Neural progenitor cell (in vitro differentiated cells): ENCODE measurements at regions not wholly inside any gene's neighbourhood (a gene's known extent, or its start where the extent isn't known, plus 50 kb on each side); places are given as distances from the start of the nearest gene placed in this dataset.
A peak's percentile ranks its signal among the peaks of the same experiment; 100 is the strongest.

Experiments used
- DNase-seq: peaks from one replicate; pipeline ENCODE4 v3.0.0-alpha.2; 2016; ENCODE audit warnings: low spot score
- H2AFZ ChIP-seq: fragments of 200-600 bp; sonication (generic); replicated peaks from 2 replicates; pipeline ENCODE4 v1.6.1; 2016; ENCODE audit warnings: antibody characterized with exemption
- H3F3A ChIP-seq: fragments of 200-600 bp; sonication (generic); 2 replicates; pipeline ENCODE4 v1.6.1; 2016; ENCODE audit warnings: antibody characterized with exemption, low read depth
- H3K27ac ChIP-seq: fragments of 200-600 bp; sonication (generic); 2 replicates; pipeline ENCODE4 v1.5.1; 2016; ENCODE audit warnings: mild to moderate bottlenecking
- H3K27me3 ChIP-seq: fragments of 200-600 bp; sonication (generic); 2 replicates; pipeline ENCODE4 v1.6.1; 2016; ENCODE audit warnings: mild to moderate bottlenecking, moderate library complexity
- H3K36me3 ChIP-seq: fragments of 200-600 bp; sonication (generic); 2 replicates; pipeline ENCODE4 v1.5.1; 2016
- H3K4me1 ChIP-seq: fragments of 200-600 bp; sonication (generic); 2 replicates; pipeline ENCODE4 v1.6.1; 2016; ENCODE audit warnings: mixed run types
- H3K4me2 ChIP-seq: fragments of 200-600 bp; sonication (generic); 2 replicates; pipeline ENCODE4 v1.6.1; 2016
- H3K4me3 ChIP-seq: fragments of 200-600 bp; sonication (generic); 2 replicates; pipeline ENCODE4 v1.5.1; 2016
- H3K79me2 ChIP-seq: fragments of 200-600 bp; sonication (generic); 2 replicates; pipeline ENCODE4 v1.6.1; 2016; ENCODE audit warnings: low read depth
- H3K9ac ChIP-seq: fragments of 200-600 bp; sonication (generic); 2 replicates; pipeline ENCODE4 v1.6.1; 2016
- H3K9me3 ChIP-seq: fragments of 200-600 bp; sonication (generic); 2 replicates; pipeline ENCODE4 v1.5.1; 2016; ENCODE audit warnings: low read depth
- H4K20me1 ChIP-seq: fragments of 200-600 bp; sonication (generic); 2 replicates; pipeline ENCODE4 v1.6.1; 2016; ENCODE audit warnings: low read depth
- H3K27ac Mint-ChIP-seq: 3 replicates; pipeline ENCODE4 v1.8.0; 2021; ENCODE audit warnings: mixed read lengths
- H3K27me3 Mint-ChIP-seq: 2 replicates; pipeline ENCODE4 v1.8.0; 2022; ENCODE audit warnings: low read depth, mild to moderate bottlenecking, inconsistent platforms, moderate library complexity, mixed read lengths; ENCODE audit not compliant: insufficient read depth
- H3K36me3 Mint-ChIP-seq: 3 replicates; pipeline ENCODE4 v1.8.0; 2021; ENCODE audit warnings: mixed read lengths
- H3K4me1 Mint-ChIP-seq: 3 replicates; pipeline ENCODE4 v1.8.0; 2021; ENCODE audit warnings: mixed read lengths
- H3K4me3 Mint-ChIP-seq: 3 replicates; pipeline ENCODE4 v1.8.0; 2021; ENCODE audit warnings: mild to moderate bottlenecking, moderate library complexity, mixed read lengths
- H3K9me3 Mint-ChIP-seq: 3 replicates; pipeline ENCODE4 v1.8.0; 2020; ENCODE audit warnings: mixed read lengths
- EZH2 ChIP-seq: fragments of 200-600 bp; sonication (generic); IDR thresholded peaks from 2 replicates; pipeline ENCODE4 v1.6.1; 2017; ENCODE audit warnings: antibody characterized with exemption, mild to moderate bottlenecking, moderate library complexity
- EZH2phosphoT487 ChIP-seq: fragments of 200-600 bp; sonication (generic); IDR thresholded peaks from 2 replicates; pipeline ENCODE4 v1.6.1; 2017; ENCODE audit warnings: antibody characterized with exemption
- TF ChIP-seq, protein P1 (sequence below): fragments of 200-600 bp; sonication (generic); IDR thresholded peaks from 2 replicates; pipeline ENCODE4 v1.5.1; 2017; ENCODE audit warnings: antibody characterized with exemption, mild to moderate bottlenecking

DNA sequence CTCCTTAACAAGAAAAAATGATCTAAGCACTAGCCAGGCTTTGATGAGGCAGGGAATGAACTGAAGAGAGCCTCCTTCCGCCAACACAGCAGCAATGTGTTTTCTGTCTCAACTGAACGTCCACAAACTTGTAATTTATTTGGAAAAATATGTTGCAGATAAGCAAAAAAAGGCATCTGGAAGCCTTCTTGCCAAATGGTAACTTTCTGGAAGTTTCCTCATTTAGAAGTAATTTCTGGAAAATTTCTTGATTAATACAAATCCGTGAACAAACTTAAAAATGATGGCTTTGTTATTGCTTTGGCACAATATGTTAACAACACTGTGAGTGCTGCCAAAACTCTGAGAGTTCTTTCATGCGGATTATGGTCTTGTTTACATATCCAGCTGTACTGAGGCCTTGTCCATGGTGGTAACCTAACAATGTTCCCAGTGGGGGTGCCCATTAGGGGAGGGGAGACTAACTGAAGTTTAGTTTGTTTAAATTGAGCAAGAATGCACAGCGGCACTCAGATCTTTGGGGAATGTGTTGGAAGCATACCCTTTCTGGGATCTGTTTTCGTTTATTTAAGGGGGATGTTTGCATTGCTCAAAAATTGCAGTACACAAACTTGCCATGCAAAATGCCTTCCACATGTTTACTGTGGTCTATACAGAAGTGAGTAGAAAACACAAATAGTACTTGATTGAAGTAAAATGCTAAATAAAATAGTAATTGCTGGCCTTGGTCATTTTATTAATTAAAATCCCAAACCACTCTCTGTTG is 334.7 kb downstream of the NR2F1-AS1 start:
- Mint-ChIP-seq H3K36me3 (no peaks in the 10 kb centered on the region), H3K9me3 (no peaks in the 10 kb centered on the region), H3K27ac (peak overlapping the region; percentile 93), H3K4me3 (peak overlapping the region; percentile 71), H3K27me3 (no peaks in the 10 kb centered on the region), H3K4me1 (peaks cover 63% of the 10 kb centered on the region)
- DNase-seq = peak; percentile 92
- Histone ChIP-seq H3K79me2 (no peaks in the 10 kb centered on the region), H3K27me3 (no peaks in the 10 kb centered on the region), H3K4me1 (peaks cover 63% of the 10 kb centered on the region), H4K20me1 (no peaks in the 10 kb centered on the region), H3K4me3 (no peak overlapping the region), H3K4me2 (peak overlapping the region; percentile 71), H2AFZ (no peak overlapping the region), H3K36me3 (no peaks in the 10 kb centered on the region), H3K9me3 (no peaks in the 10 kb centered on the region), H3K27ac (peak overlapping the region; percentile 19), H3K9ac (no peak overlapping the region), H3F3A (peaks cover 9% of the 10 kb centered on the region)
- TF ChIP-seq, protein P1, sequence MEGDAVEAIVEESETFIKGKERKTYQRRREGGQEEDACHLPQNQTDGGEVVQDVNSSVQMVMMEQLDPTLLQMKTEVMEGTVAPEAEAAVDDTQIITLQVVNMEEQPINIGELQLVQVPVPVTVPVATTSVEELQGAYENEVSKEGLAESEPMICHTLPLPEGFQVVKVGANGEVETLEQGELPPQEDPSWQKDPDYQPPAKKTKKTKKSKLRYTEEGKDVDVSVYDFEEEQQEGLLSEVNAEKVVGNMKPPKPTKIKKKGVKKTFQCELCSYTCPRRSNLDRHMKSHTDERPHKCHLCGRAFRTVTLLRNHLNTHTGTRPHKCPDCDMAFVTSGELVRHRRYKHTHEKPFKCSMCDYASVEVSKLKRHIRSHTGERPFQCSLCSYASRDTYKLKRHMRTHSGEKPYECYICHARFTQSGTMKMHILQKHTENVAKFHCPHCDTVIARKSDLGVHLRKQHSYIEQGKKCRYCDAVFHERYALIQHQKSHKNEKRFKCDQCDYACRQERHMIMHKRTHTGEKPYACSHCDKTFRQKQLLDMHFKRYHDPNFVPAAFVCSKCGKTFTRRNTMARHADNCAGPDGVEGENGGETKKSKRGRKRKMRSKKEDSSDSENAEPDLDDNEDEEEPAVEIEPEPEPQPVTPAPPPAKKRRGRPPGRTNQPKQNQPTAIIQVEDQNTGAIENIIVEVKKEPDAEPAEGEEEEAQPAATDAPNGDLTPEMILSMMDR = no peak
- TF ChIP-seq EZH2 (no peak), EZH2phosphoT487 (peak; percentile 54)

DNA sequence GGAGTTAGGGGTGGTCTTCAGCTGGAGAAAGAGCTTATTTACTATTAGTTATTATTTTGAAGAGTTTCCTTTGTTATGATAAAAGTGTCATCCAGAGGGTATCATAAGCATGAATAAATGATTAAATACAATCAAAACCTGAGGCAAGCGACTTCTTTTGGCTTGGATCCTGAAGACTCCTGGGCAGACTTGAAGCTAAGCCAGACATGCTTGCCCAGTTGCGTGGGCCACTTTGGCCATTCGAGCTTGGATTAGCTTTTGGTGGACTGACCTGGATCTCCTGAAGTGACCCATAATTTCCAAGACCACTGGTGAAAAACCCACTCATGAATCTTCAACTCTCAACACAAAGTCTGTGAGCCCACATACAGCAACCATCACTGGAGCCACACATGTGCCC is 335.8 kb downstream of the NR2F1-AS1 start:
- DNase-seq = no peak
- no peaks in the 10 kb centered on the region for H3K79me2 ChIP-seq
- no peak overlapping the region for H3K4me3 ChIP-seq
- no peaks in the 10 kb centered on the region for H4K20me1 ChIP-seq
- H3K27ac ChIP-seq = no peak overlapping the region
- Mint-ChIP-seq H3K27me3 (peaks cover 2% of the 10 kb centered on the region), H3K36me3 (no peaks in the 10 kb centered on the region), H3K4me1 (peaks cover 56% of the 10 kb centered on the region), H3K27ac (peak overlapping the region; percentile 35), H3K9me3 (no peaks in the 10 kb centered on the region), H3K4me3 (no peak overlapping the region)
- H3K9me3 ChIP-seq = no peaks in the 10 kb centered on the region
- no peak overlapping the region for H2AFZ ChIP-seq
- H3K4me2 ChIP-seq = no peak overlapping the region
- peaks cover 9% of the 10 kb centered on the region for H3F3A ChIP-seq
- no peak overlapping the region for H3K9ac ChIP-seq
- H3K36me3 ChIP-seq = no peaks in the 10 kb centered on the region
- no peaks in the 10 kb centered on the region for H3K27me3 ChIP-seq
- H3K4me1 ChIP-seq = peaks cover 63% of the 10 kb centered on the region
- TF ChIP-seq EZH2phosphoT487 = no peak
- TF ChIP-seq EZH2 = no peak
- TF ChIP-seq, protein P1 = no peak

DNA sequence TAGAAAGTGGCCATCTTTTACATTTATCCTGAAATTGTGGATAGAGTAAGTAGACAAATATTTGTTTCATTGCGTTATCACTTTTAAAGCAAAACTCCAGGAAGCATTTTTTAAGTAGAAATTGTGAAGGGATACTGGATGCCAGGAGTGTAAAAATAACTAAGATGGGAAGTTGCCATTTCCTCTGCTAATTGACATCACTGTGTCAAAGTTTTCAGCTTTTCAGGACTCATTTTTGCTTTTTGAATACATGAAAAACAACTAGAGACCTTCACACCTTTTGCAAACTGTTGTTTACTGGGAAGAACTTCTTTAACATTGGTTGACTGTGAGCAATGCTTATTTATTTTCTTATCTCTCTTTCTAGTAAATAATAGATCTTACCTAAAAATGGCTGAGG is 337.5 kb downstream of the NR2F1-AS1 start:
- Histone ChIP-seq H3K36me3 (no peaks in the 10 kb centered on the region), H3K4me3 (no peak overlapping the region), H2AFZ (peak overlapping the region; percentile 52), H3K79me2 (no peaks in the 10 kb centered on the region), H3K9ac (no peak overlapping the region), H3K27me3 (no peaks in the 10 kb centered on the region), H3F3A (peaks cover 9% of the 10 kb centered on the region), H3K4me1 (peaks cover 54% of the 10 kb centered on the region), H3K9me3 (no peaks in the 10 kb centered on the region), H3K27ac (no peak overlapping the region), H3K4me2 (no peak overlapping the region), H4K20me1 (no peaks in the 10 kb centered on the region)
- H3K4me1 Mint-ChIP-seq = peaks cover 44% of the 10 kb centered on the region
- peaks cover 2% of the 10 kb centered on the region for H3K27me3 Mint-ChIP-seq
- no peaks in the 10 kb centered on the region for H3K36me3 Mint-ChIP-seq
- H3K4me3 Mint-ChIP-seq = no peak overlapping the region
- no peak overlapping the region for H3K27ac Mint-ChIP-seq
- TF ChIP-seq, protein P1 = no peak
- TF ChIP-seq EZH2 = no peak
- no peak for TF ChIP-seq EZH2phosphoT487
- no peaks in the 10 kb centered on the region for H3K9me3 Mint-ChIP-seq
- no peak for DNase-seq
